Glutamatergic neuron (in vitro differentiated cells): ENCODE measurements at regions not wholly inside any gene's neighbourhood (a gene's known extent, or its start where the extent isn't known, plus 50 kb on each side); places are given as distances from the start of the nearest gene placed in this dataset.

ENCODE experiments used
- DNase-seq: peaks from one replicate; pipeline ENCODE4 v3.0.0; 2022
- H3K27ac Mint-ChIP-seq: one replicate; pipeline ENCODE4 v1.8.0; 2020; ENCODE audit warnings: mild to moderate bottlenecking, mixed read lengths, inconsistent platforms; ENCODE audit not compliant: unreplicated experiment
- H3K27me3 Mint-ChIP-seq: one replicate; pipeline ENCODE4 v1.8.0; 2020; ENCODE audit warnings: mild to moderate bottlenecking, moderate library complexity, mixed read lengths, inconsistent platforms; ENCODE audit not compliant: unreplicated experiment
- H3K36me3 Mint-ChIP-seq: one replicate; pipeline ENCODE4 v1.8.0; 2020; ENCODE audit warnings: mild to moderate bottlenecking, mixed read lengths, inconsistent platforms; ENCODE audit not compliant: unreplicated experiment
- H3K4me1 Mint-ChIP-seq: one replicate; pipeline ENCODE4 v1.8.0; 2020; ENCODE audit warnings: mild to moderate bottlenecking, low read depth, mixed read lengths, inconsistent platforms; ENCODE audit not compliant: unreplicated experiment
- H3K4me3 Mint-ChIP-seq: one replicate; pipeline ENCODE4 v1.8.0; 2020; ENCODE audit warnings: mild to moderate bottlenecking, mixed read lengths, inconsistent platforms; ENCODE audit not compliant: unreplicated experiment
- H3K9me3 Mint-ChIP-seq: one replicate; pipeline ENCODE4 v1.8.0; 2020; ENCODE audit warnings: mild to moderate bottlenecking, moderate library complexity, mixed read lengths, inconsistent platforms; ENCODE audit not compliant: unreplicated experiment
- CTCF ChIP-seq: fragments of 200-600 bp; sonication (generic); IDR thresholded peaks from one replicate; pipeline ENCODE4 v1.5.0; 2021; ENCODE audit not compliant: partially characterized antibody, unreplicated experiment

- Mint-ChIP-seq H3K36me3 (peaks cover 8% of the 10 kb centered on the region), H3K4me1 (no peaks in the 10 kb centered on the region), H3K9me3 (peaks cover 2% of the 10 kb centered on the region), H3K27me3 (no peaks in the 10 kb centered on the region), H3K27ac (no peak overlapping the region), H3K4me3 (no peak overlapping the region)
- DNase-seq = no peak
- no peak for TF ChIP-seq CTCF
These were observed 179.0 kb upstream of the IGF1 start for GRCh38 chr12:102659200-102659911.

DNA sequence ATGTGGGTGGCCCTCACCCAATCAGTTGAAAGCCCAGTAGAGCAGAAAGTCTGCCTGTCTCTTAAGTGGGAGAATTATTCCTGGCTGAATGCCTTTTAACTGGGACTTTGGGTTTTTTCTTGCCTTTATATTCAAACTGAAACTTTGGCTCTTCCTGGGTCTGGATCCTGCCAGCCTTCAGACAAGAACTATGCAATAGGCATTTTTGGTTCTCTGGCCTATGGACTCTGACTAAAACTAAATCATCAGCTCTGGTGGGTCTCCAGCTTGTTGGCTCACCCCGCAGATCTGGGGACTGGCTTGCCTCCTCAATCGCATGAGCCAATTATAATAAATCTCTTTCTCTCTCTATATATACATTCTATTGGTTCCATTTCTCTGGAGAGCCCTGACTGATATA lies 173.0 kb upstream of the IGF1 start:
- H3K4me1 Mint-ChIP-seq = no peaks in the 10 kb centered on the region
- peaks cover 1% of the 10 kb centered on the region for H3K9me3 Mint-ChIP-seq
- H3K4me3 Mint-ChIP-seq = no peak overlapping the region
- no peaks in the 10 kb centered on the region for H3K27me3 Mint-ChIP-seq
- peaks cover 2% of the 10 kb centered on the region for H3K36me3 Mint-ChIP-seq
- DNase-seq = no peak
- no peak overlapping the region for H3K27ac Mint-ChIP-seq
- no peak for TF ChIP-seq CTCF

- DNase-seq = no peak
- no peak for TF ChIP-seq CTCF
- Mint-ChIP-seq H3K27ac (no peak overlapping the region), H3K4me1 (no peaks in the 10 kb centered on the region), H3K36me3 (no peaks in the 10 kb centered on the region), H3K4me3 (no peak overlapping the region), H3K27me3 (no peaks in the 10 kb centered on the region), H3K9me3 (no peaks in the 10 kb centered on the region)
These were observed 172.4 kb upstream of the IGF1 start for GRCh38 chr12:102652645-102653313.

DNA sequence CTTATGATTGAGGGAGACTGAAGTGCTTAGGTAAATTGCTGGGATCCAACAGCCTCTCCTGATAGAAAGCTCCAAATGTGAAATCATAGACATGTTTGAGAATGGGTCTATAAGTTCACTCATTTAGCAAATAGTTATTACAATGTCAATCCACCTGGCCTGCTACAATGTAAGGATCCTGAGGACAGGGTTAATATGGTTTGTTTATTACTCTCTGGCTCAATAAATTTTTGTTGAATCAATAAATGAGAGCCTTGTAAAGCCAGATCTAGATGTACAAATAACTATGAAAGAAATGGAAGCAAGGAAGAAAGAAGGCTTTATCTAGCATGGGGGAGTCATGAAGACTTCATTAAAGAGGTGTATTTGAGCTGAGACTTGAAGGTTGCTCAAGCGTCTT lies 165.6 kb upstream of the IGF1 start:
- Mint-ChIP-seq H3K4me1 (peaks cover 9% of the 10 kb centered on the region), H3K27ac (no peak overlapping the region)

More for the DNA sequence above, 165.6 kb upstream of the IGF1 start:
- TF ChIP-seq CTCF = no peak
- H3K36me3 Mint-ChIP-seq = peaks cover 5% of the 10 kb centered on the region
- H3K4me3 Mint-ChIP-seq = no peak overlapping the region
- no peaks in the 10 kb centered on the region for H3K9me3 Mint-ChIP-seq
- DNase-seq = no peak
- H3K27me3 Mint-ChIP-seq = no peaks in the 10 kb centered on the region
